HG03457 (cell line): ENCODE measurements at regions not wholly inside any gene's neighbourhood (a gene's known extent, or its start where the extent isn't known, plus 50 kb on each side); places are given as distances from the start of the nearest gene placed in this dataset.

Source experiments
- ATAC-seq: cut with Tn5 transposase; IDR thresholded peaks from one replicate; pipeline ENCODE4 v1.9.1; 2021; ENCODE audit warnings: moderate number of reproducible peaks; ENCODE audit not compliant: unreplicated experiment

- ATAC-seq, result no peak
Observed at GRCh38 chr19:30648866-30649862, 277.0 kb downstream of the ZNF536 start.

- no peak for ATAC-seq
Observed at GRCh38 chr19:30647891-30648720, 275.9 kb downstream of the ZNF536 start.

GRCh38 chr19:30646806-30647205, 274.6 kb downstream of the ZNF536 start:
- no peak for ATAC-seq

GRCh38 chr19:30645946-30646577, 273.9 kb downstream of the ZNF536 start:
- ATAC-seq, result no peak

- ATAC-seq, result no peak
Observed at GRCh38 chr19:30640252-30640965, 268.2 kb downstream of the ZNF536 start.

GRCh38 chr19:30638889-30639288, 266.7 kb downstream of the ZNF536 start:
- no peak for ATAC-seq

GRCh38 chr19:30637926-30638325, 265.7 kb downstream of the ZNF536 start:
- no peak for ATAC-seq

- ATAC-seq, result no peak
Observed at GRCh38 chr19:30634996-30635975, 263.1 kb downstream of the ZNF536 start.

GRCh38 chr19:30634131-30634830, 262.1 kb downstream of the ZNF536 start:
- no peak for ATAC-seq

GRCh38 chr19:30631033-30631370, 258.8 kb downstream of the ZNF536 start:
- ATAC-seq, result no peak

GRCh38 chr19:30630289-30631032, 258.3 kb downstream of the ZNF536 start:
- ATAC-seq, result no peak

GRCh38 chr19:30629086-30629485, 256.9 kb downstream of the ZNF536 start:
- no peak for ATAC-seq

GRCh38 chr19:30626626-30626966, 254.4 kb downstream of the ZNF536 start:
- no peak for ATAC-seq

- no peak for ATAC-seq
Observed at GRCh38 chr19:30625947-30626625, 253.9 kb downstream of the ZNF536 start.

- no peak for ATAC-seq
Observed at GRCh38 chr19:30622276-30622675, 250.1 kb downstream of the ZNF536 start.

- ATAC-seq, result no peak
Observed at GRCh38 chr19:30621326-30621920, 249.2 kb downstream of the ZNF536 start.

- ATAC-seq, result no peak
Observed at GRCh38 chr19:30620354-30620753, 248.2 kb downstream of the ZNF536 start.
